Activated effector memory CD4-positive, alpha-beta T cell treated with anti-CD3 and anti-CD28 coated beads, Interleukin-2, amount 50 U/mL, for 16 hours (primary cell): ENCODE measurements at regions not wholly inside any gene's neighbourhood (a gene's known extent, or its start where the extent isn't known, plus 50 kb on each side); places are given as distances from the start of the nearest gene placed in this dataset.

ENCODE experiments used
- DNase-seq: peaks from one replicate; pipeline ENCODE4 v3.0.0-alpha.2; 2020

- DNase-seq = no peak
Measured at GRCh38 chr4:63460075-63460474, 949.2 kb downstream of the TECRL start.

- no peak for DNase-seq
Measured at GRCh38 chr4:63459329-63459728, 949.9 kb downstream of the TECRL start.

- no peak for DNase-seq
Measured at GRCh38 chr4:63458010-63458409, 951.2 kb downstream of the TECRL start.

- DNase-seq = no peak
Measured at GRCh38 chr4:63440236-63440635, 969.0 kb downstream of the TECRL start.

- DNase-seq = no peak
Measured at GRCh38 chr4:63430105-63430504, 979.1 kb downstream of the TECRL start.

GRCh38 chr4:63396269-63396668 lies 1013.0 kb downstream of the TECRL start:
- DNase-seq = peak; percentile 55

GRCh38 chr4:63393544-63393943 lies 1015.7 kb downstream of the TECRL start:
- no peak for DNase-seq

GRCh38 chr4:63379750-63380522 lies 1029.3 kb downstream of the TECRL start:
- DNase-seq = no peak

GRCh38 chr4:63371001-63371400 lies 1038.2 kb downstream of the TECRL start:
- DNase-seq = no peak

- DNase-seq = no peak
Measured at GRCh38 chr4:63361628-63362027, 1047.6 kb downstream of the TECRL start.

- no peak for DNase-seq
Measured at GRCh38 chr4:63361066-63361465, 1048.2 kb downstream of the TECRL start.

GRCh38 chr4:63349674-63350025 lies 1059.6 kb downstream of the TECRL start:
- no peak for DNase-seq

GRCh38 chr4:63348735-63349673 lies 1060.2 kb downstream of the TECRL start:
- peak; percentile 58 for DNase-seq

- DNase-seq = no peak
Measured at GRCh38 chr4:63325140-63325539, 1084.1 kb downstream of the TECRL start.

- DNase-seq = no peak
Measured at GRCh38 chr4:63316633-63317032, 1092.6 kb downstream of the TECRL start.

GRCh38 chr4:63315651-63316050 lies 1093.6 kb downstream of the TECRL start:
- no peak for DNase-seq

- no peak for DNase-seq
Measured at GRCh38 chr4:63308697-63309096, 1100.6 kb downstream of the TECRL start.

GRCh38 chr4:63302792-63303191 lies 1106.5 kb downstream of the TECRL start:
- DNase-seq = no peak

GRCh38 chr4:63302078-63302477 lies 1107.2 kb downstream of the TECRL start:
- no peak for DNase-seq

- DNase-seq = no peak
Measured at GRCh38 chr4:63296773-63297172, 1112.5 kb downstream of the TECRL start.

GRCh38 chr4:63275491-63275890 lies 1133.8 kb downstream of the TECRL start:
- DNase-seq = no peak

GRCh38 chr4:63269156-63269555 lies 1140.1 kb downstream of the TECRL start:
- no peak for DNase-seq

- DNase-seq = no peak
Measured at GRCh38 chr4:63233671-63234070, 1175.6 kb downstream of the TECRL start.

- no peak for DNase-seq
Measured at GRCh38 chr4:63232058-63232457, 1177.2 kb downstream of the TECRL start.
